Sigmoid colon (tissue), 6 donors: ENCODE measurements at regions not wholly inside any gene's neighbourhood (a gene's known extent, or its start where the extent isn't known, plus 50 kb on each side); places are given as distances from the start of the nearest gene placed in this dataset.

Experiments used
- DNase-seq: peaks from one replicate; pipeline ENCODE4 v3.0.0-alpha.2; 2019
- H3K27ac ChIP-seq, 4 donors: fragments of 200-600 bp; sonication (generic); one replicate each; pipeline ENCODE4 v1.5.1; 2016 to 2019; ENCODE audit warnings: mild to moderate bottlenecking in 1 of 4
- H3K27me3 ChIP-seq, 3 donors: fragments of 200-600 bp; sonication (generic); one replicate each; pipeline ENCODE4 v1.5.1; 2019; ENCODE audit warnings: mild to moderate bottlenecking in 1 of 3
- H3K36me3 ChIP-seq, 4 donors: fragments of 200-600 bp; sonication (generic); one replicate each; pipeline ENCODE4 v1.5.1; 2016 to 2019
- H3K4me1 ChIP-seq, 4 donors: fragments of 200-600 bp; sonication (generic); one replicate each; pipeline ENCODE4 v1.5.1; 2017 to 2019
- H3K4me3 ChIP-seq, 4 donors: fragments of 200-600 bp; sonication (generic); one replicate each; pipeline ENCODE4 v1.5.1; 2017 to 2019; ENCODE audit warnings: mild to moderate bottlenecking in 2 of 4, moderate library complexity in 1 of 4
- H3K9me3 ChIP-seq, 4 donors: fragments of 200-600 bp in 3 of 4; sonication (generic) in 3 of 4; one replicate each; pipeline versions ENCODE4 v1.5.1 to v1.6.1; 2013 to 2019
- EP300 ChIP-seq, 4 donors: sonication (generic); formaldehyde crosslinking; IDR thresholded peaks; one replicate each; pipeline ENCODE4 v1.6.1; 2017; ENCODE audit warnings: antibody characterized with exemption in 4 of 4
- POLR2A ChIP-seq, 2 donors: fragments of 450-650 bp; IDR thresholded peaks; one replicate each; pipeline ENCODE4 v1.6.1; 2016; ENCODE audit warnings: antibody characterized with exemption in 2 of 2, mild to moderate bottlenecking in 2 of 2, moderate library complexity in 2 of 2
- POLR2AphosphoS5 ChIP-seq, 4 donors: sonication (generic); formaldehyde crosslinking; IDR thresholded peaks; one replicate each; pipeline ENCODE4 v1.6.1; 2017; ENCODE audit warnings: antibody characterized with exemption in 4 of 4
- WGBS, 2 donors: extraction: QIAGEN DNeasy Blood & Tissue Kit; methylation state at CpG; one replicate each; pipeline ENCODE4 v1.1.7; 2013; 5-methylcytosine and 5-hydroxymethylcytosine counted together
- intact Hi-C: fragments of 100-400 bp; cut with DNase I; formaldehyde crosslinking; loops from one replicate; pipeline ENCODE4 v1.15.1; 2023
- TF ChIP-seq, protein P1 (sequence below), 4 experiments: fragments of 450-650 bp in 3 of 4; fragments of 200-600 bp in 1 of 4; IDR thresholded peaks; one replicate each; pipeline ENCODE4 v1.5.1; 2016 to 2019; ENCODE audit warnings: antibody characterized with exemption in 4 of 4, mild to moderate bottlenecking in 3 of 4, moderate library complexity in 2 of 4
- donor health status: healthy with polysubstance abuse.
- donor health status: healthy.

DNA sequence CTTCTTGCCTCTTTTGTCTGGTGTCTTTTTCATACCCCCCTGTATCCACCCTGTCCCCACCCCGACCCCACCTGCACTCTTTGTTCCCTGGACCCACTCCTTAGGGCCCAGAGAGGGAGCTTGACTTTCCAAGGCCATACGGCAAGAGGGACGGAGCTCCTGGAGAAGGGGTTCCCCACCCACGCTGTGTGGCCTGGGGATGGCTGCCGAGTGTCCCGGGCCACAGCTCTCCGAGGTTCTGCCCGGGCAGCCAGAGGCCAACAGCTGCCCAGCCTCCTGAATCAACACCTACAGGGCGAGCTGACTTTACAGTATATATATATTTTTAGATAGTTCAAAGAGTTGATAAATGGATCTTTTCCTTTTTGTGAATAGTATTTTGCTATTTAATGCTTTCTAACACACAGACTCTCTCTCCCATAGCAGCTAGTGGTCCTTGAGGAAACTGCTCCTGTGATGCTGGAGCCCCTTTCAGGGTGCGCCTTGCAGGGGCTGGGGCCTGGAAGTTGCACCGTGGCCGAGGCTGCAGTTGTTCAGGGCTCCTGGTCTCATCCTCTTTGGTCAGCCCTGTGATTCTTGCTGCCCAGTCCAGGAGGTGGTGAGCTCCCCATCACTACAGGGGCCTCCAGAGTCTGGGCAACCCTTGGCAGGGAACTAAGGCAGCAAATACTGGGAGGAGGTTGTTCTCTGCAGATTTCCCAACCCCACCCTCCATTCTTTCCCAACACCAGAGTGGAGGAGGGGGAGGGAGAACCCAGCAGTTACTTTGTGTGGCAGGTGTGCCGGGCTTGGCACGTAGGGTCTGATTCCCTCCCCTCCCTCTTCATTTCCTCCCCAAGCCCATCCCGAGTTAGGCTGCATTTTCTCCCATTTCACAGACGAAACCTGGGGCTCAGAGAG, 321.6 kb downstream of the PTPRU start:
- peaks cover 0 to 4% (median 0%) of the 10 kb centered on the region in 4 donors for H3K9me3 ChIP-seq
- H3K27ac ChIP-seq = no peak overlapping the region
- intact Hi-C loops = no loop called here
- H3K4me3 ChIP-seq = no peak overlapping the region
- no peaks in the 10 kb centered on the region for H3K36me3 ChIP-seq
- 68 to 75% methylated on average over 16 of the region's 16 CpGs for WGBS, 2 donors
- no peaks in the 10 kb centered on the region for H3K27me3 ChIP-seq
- peak; percentile 38 for DNase-seq
- H3K4me1 ChIP-seq = no peaks in the 10 kb centered on the region
- no peak for TF ChIP-seq POLR2AphosphoS5 (IDR thresholded peaks at IDR 0.05)
- TF ChIP-seq POLR2A (IDR thresholded peaks at IDR 0.05) = no peak
- no peak for TF ChIP-seq EP300 (IDR thresholded peaks at IDR 0.05)

DNA sequence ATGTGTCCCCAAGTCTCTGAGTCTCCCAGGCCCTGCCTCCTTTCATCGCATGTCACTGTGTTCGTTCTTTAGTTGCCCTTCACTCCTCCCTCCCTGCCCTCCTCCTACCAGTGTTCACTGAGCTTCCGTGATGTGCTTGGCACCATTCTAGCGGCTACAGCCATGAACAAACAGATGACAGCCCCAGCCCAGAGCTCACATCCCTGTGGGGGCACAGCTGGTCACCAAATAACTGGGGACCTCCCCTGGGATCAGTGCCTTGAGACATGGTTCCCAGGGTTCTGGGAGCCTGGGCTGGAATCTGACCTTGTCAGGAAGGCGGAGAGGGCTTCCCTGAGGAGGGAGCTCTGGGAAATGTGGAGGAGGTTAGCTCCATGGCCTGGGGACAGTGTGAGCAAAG, 320.7 kb downstream of the PTPRU start:
- DNase-seq = peak; percentile 19
- WGBS, 2 donors = 73% methylated on average over 5 of the region's 5 CpGs

DNA sequence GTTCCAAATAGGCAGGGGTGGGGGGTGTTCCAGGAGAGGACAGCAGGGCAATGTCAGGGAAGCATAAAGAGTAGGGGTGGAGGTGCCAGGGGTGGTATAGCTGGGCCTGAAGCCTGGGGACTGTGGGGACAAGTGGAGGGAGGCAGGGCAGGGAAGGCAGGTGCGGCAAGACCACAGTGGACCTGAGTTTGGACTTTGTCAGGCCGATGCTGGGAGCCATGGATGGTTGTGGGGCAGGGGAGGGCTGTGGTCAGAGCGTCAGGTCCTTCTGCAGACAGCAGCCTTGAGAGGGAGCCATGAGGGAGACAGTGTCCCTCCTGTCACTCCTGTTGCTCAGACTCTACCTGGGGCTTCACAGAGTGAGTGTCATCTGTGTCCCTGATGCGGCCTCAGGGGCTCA, 320.3 kb downstream of the PTPRU start:
- intact Hi-C loops = no loop called here
- Histone ChIP-seq H3K4me1 (no peaks in the 10 kb centered on the region), H3K27me3 (no peaks in the 10 kb centered on the region), H3K36me3 (no peaks in the 10 kb centered on the region), H3K4me3 (no peak overlapping the region), H3K27ac (no peak overlapping the region), H3K9me3 (no peaks in the 10 kb centered on the region)
- TF ChIP-seq POLR2A (IDR thresholded peaks at IDR 0.05) (no peak), EP300 (IDR thresholded peaks at IDR 0.05) (no peak), POLR2AphosphoS5 (IDR thresholded peaks at IDR 0.05) (no peak)
- TF ChIP-seq, protein P1, sequence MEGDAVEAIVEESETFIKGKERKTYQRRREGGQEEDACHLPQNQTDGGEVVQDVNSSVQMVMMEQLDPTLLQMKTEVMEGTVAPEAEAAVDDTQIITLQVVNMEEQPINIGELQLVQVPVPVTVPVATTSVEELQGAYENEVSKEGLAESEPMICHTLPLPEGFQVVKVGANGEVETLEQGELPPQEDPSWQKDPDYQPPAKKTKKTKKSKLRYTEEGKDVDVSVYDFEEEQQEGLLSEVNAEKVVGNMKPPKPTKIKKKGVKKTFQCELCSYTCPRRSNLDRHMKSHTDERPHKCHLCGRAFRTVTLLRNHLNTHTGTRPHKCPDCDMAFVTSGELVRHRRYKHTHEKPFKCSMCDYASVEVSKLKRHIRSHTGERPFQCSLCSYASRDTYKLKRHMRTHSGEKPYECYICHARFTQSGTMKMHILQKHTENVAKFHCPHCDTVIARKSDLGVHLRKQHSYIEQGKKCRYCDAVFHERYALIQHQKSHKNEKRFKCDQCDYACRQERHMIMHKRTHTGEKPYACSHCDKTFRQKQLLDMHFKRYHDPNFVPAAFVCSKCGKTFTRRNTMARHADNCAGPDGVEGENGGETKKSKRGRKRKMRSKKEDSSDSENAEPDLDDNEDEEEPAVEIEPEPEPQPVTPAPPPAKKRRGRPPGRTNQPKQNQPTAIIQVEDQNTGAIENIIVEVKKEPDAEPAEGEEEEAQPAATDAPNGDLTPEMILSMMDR (IDR thresholded peaks at IDR 0.05) = no peak
- WGBS, 2 donors = 66 to 75% methylated on average over 4 of the region's 4 CpGs
- peak; percentile 44 for DNase-seq

More for the DNA sequence above, 320.7 kb downstream of the PTPRU start:
- intact Hi-C loops = no loop called here
- TF ChIP-seq, protein P1 (IDR thresholded peaks at IDR 0.05) = no peak
- TF ChIP-seq POLR2AphosphoS5 (IDR thresholded peaks at IDR 0.05) (no peak), EP300 (IDR thresholded peaks at IDR 0.05) (no peak), POLR2A (IDR thresholded peaks at IDR 0.05) (no peak)
- H3K4me1 ChIP-seq = no peaks in the 10 kb centered on the region
- H3K36me3 ChIP-seq = no peaks in the 10 kb centered on the region
- H3K27me3 ChIP-seq = no peaks in the 10 kb centered on the region
- no peak overlapping the region for H3K27ac ChIP-seq
- no peak overlapping the region for H3K4me3 ChIP-seq
- no peaks in the 10 kb centered on the region for H3K9me3 ChIP-seq

DNA sequence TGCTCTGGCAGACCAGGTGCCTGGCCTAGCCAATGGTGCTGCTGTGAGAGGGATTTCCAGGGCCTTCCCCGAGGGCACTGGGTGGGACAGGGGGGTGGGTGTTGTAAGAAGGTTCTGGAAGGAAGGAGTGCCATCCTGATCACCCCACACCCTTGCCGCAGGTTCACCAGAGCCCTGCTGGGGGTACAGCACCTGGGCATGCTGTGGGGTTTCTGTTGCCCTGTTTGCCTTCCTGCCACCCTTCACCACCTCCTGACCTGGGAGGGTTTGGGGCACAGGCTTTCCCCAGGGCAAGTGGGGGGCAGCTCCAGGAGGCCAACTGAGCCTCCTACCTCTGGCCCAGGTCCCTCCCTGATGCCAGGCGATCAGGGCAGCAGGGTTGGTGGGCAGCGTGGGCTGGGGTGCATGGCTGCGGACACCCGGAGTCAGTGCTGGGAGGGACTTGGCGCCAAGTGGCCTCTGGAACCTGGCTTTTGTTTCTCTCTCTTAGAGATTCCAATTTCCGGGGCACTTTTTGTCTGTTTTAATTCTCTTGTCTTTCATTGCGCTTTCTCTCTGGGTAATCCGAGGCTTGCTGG, 318.8 kb downstream of the PTPRU start:
- no peaks in the 10 kb centered on the region for H3K36me3 ChIP-seq
- peak; percentile 35 for DNase-seq
- intact Hi-C loops = no loop called here
- H3K27me3 ChIP-seq = peaks cover 0 to 5% (median 0%) of the 10 kb centered on the region in 3 donors
- no peaks in the 10 kb centered on the region for H3K9me3 ChIP-seq
- TF ChIP-seq, protein P1 (IDR thresholded peaks at IDR 0.05) = no peak
- TF ChIP-seq POLR2AphosphoS5 (IDR thresholded peaks at IDR 0.05) (no peak), POLR2A (IDR thresholded peaks at IDR 0.05) (no peak), EP300 (IDR thresholded peaks at IDR 0.05) (no peak)
- no peaks in the 10 kb centered on the region for H3K4me1 ChIP-seq
- H3K4me3 ChIP-seq = no peak overlapping the region
- no peak overlapping the region for H3K27ac ChIP-seq
- 52 to 80% methylated on average over 10 of the region's 10 CpGs for WGBS, 2 donors

DNA sequence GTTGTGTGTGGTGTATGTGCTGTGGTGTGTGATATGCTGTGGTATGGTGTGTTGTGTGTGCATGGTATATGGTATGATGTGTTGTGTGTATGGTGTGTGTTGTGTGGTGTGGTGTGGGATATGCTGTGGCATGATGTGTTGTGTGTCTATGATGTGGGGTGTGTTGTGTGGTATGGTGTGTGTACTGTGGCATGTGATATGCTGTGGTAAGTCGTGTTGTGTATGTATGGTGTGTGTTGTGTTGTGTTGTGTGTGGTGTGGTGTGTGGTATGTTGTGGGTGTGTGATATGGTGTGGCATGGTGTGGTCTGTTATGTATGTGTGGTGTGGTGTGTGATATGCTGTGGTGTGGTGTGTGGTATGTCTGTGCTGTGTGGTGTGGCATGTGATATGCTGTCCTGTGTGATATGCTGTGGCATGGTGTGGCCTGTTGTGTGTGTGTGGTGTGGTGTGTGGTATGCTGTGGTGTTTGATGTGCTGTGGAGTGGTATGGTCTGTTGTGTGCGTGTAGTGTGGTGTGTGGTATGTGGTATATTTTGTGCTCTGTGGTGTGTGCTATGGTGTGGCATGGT, 318.0 kb downstream of the PTPRU start:
- Histone ChIP-seq H3K27ac (no peak overlapping the region), H3K4me1 (no peaks in the 10 kb centered on the region), H3K27me3 (peaks cover 0 to 5% (median 0%) of the 10 kb centered on the region in 3 donors), H3K9me3 (no peaks in the 10 kb centered on the region), H3K4me3 (no peak overlapping the region), H3K36me3 (no peaks in the 10 kb centered on the region)
- WGBS, 2 donors = 90 to 94% methylated on average over 2 of the region's 2 CpGs
- peak; percentile 8 for DNase-seq
- TF ChIP-seq EP300 (IDR thresholded peaks at IDR 0.05) = no peak
- TF ChIP-seq POLR2AphosphoS5 (IDR thresholded peaks at IDR 0.05) = no peak
- TF ChIP-seq, protein P1 (IDR thresholded peaks at IDR 0.05) = no peak
- intact Hi-C loops = no loop called here
